G401.6 (cell line): ENCODE measurements at regions not wholly inside any gene's neighbourhood (a gene's known extent, or its start where the extent isn't known, plus 50 kb on each side); places are given as distances from the start of the nearest gene placed in this dataset.

Source experiments
- FAIRE-seq: peaks from 2 replicates; lab custom pipeline; 2012; peaks lifted over from hg19 to GRCh38; lab: Jason Lieb, UNC

DNA sequence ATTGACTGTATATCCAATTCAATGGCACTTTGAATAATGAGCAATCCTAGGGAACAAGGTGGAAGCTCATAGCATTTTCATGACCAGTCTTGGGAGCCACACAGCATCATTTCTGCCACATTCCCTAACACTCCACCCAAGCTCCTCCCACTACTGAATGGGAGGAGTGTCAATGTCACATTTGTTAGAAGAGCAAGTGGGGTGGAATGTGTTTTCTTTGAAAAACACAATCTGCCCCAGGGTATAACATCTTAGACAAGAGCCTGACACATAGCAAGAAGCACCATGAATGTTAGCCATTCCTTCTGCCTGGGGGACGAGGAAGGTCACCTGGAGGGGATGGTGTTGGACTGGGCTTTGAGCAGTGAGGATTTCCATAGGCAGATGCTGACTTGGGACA, 258.3 kb upstream of the PMEPA1 start:
- FAIRE-seq: no peak

DNA sequence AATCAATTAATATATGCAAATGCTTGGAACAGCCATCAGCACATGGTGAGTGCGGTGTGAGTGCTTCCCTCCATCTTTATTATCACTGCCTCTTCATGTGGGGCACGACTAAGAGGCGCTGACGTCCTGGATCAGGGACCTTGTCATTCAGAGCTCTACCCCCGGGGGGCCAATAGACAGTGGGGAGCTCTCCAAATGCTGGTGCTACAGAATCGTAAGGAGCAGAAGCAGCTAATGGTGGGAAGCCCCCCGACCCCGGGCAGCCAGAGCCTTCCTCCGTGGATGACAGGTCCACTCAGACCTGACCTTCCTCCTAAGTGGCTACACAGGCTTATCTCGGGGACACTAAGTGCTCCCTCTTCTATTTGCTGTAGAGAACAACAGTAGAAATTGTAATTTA, 257.5 kb upstream of the PMEPA1 start:
- no peak for FAIRE-seq

GRCh38 chr20:57966620-57967019, 256.8 kb upstream of the PMEPA1 start:
- FAIRE-seq: no peak

GRCh38 chr20:57965441-57965840, 255.6 kb upstream of the PMEPA1 start:
- FAIRE-seq: no peak

- FAIRE-seq: no peak
These were observed 254.4 kb upstream of the PMEPA1 start for GRCh38 chr20:57964011-57964862.

DNA sequence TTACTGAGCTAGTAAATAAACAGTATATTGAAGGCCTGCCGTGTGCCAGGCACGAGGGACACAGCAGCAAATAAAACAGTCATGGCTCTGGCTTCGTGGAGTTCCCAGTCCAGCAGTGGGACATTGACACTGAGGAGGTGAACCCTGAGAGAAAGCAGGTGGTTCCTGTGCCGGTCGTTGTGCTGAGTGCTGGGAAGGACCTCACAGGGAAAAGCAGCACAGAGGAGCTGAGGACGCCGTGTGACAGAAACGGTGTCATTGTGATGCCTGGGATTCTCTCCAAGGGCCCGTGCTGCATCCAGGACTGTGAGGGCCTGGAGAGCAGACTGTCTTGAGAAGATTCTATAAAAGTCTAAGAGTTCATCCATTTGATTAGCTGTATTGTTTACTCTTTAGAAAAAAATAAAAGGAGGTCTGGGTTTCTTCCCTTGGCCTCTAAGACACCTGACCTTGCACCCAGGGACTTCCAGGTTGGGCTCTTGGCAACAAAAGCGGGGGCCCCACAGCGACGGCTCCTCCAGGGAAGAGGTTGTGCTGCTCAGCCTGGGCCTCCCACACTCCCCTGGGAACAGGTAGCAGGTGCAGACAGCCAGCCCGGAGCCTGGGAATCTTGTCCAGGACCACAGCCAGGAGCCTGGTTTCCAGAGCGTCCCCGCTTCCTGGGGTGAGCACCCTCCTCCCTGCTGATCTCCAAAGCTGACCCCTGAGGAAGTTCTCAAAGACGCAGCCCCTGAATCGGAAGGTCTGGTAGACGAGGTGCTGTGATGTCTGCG, 251.2 kb upstream of the PMEPA1 start:
- no peak for FAIRE-seq

GRCh38 chr20:57959589-57959988, 249.8 kb upstream of the PMEPA1 start:
- FAIRE-seq: no peak

DNA sequence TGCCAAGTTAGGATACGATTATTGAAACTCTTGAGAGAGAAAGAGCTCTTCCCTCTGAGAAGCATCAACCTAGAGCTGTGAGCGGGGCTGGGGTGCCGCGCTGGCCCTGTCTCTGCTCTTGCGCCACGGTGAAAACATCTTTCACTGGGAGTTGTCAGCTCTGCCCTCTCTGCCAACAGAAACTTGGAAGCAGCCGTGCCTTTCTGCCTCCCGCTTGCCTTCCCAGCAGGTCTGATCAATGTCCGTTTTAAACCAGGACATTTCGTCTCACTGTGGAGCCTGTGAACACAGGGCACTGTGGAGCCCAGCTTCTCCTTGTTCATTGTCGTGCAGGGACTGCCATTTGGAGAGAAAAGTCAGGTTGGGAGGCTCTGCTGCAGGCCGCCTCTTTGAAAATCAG, 249.2 kb upstream of the PMEPA1 start:
- FAIRE-seq: no peak

- FAIRE-seq: no peak
These were observed 248.2 kb upstream of the PMEPA1 start for GRCh38 chr20:57958050-57958420.

DNA sequence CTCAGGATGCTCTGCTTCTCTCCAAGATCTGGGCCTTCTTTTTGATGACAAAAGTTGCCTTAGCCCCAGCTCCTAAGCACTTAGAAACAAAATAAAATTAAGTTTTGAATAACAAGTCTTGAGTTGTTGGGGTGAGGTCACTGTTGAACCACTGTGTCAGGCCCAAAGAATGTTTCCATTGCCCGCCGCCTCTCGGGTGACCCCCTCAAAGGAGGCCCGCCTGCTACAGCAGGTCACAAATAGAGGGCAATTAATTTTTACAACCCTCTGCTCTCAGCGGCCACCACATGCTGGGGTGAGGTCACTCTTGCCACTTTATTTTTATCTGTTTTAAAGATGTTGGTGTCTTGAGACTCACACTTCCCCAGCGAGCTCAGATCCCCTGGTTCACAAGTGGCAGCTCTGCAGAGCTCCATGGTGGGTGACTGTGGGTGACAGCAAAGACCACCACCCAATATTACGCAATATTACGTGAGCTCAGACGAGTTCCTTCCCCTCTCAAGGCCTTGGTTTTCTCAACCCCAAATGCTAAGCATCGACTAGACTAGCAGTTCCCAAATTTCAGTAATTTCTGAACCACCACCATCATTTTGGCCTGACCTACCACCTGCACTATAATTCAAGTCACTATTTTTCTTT, 247.7 kb upstream of the PMEPA1 start:
- no peak for FAIRE-seq

DNA sequence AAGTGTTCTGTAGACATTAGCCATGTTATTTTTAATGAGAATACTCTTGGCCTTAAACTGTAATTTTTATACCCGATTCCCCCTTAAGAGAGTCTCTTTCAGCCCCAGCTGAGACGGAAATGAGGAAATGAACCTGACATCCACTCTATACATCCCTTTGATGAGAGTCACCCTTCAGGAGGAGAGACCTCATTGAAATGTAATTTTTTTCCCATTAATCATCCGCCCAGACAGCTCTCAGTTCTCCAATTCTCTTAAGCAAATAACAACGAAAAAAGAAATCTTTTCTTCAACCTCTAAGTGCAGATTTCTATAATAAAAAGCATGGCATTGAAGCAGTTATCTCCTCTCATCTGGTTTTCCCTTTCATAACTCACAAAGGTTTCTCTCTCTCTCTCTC, 243.8 kb upstream of the PMEPA1 start:
- FAIRE-seq: no peak

DNA sequence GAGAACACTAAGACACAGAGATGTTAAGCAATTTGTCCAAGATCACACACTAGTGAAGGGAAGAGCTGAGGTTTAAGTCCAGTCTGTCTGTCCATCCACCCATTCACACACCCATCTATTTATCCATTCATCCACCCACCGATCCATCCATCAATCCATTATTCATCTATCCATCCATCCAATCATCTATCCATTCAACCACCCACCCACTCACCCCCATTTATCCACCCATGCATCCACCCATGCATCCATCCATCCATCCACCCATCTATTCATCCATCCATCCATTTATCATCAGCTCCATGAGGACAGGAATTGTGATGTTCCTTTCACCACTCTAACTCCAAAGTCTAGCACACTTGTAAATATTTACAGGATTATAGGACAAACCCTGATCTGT, 242.3 kb upstream of the PMEPA1 start:
- FAIRE-seq: no peak

GRCh38 chr20:57951549-57951948, 241.7 kb upstream of the PMEPA1 start:
- no peak for FAIRE-seq

- no peak for FAIRE-seq
These were observed 241.1 kb upstream of the PMEPA1 start for GRCh38 chr20:57950764-57951485.

DNA sequence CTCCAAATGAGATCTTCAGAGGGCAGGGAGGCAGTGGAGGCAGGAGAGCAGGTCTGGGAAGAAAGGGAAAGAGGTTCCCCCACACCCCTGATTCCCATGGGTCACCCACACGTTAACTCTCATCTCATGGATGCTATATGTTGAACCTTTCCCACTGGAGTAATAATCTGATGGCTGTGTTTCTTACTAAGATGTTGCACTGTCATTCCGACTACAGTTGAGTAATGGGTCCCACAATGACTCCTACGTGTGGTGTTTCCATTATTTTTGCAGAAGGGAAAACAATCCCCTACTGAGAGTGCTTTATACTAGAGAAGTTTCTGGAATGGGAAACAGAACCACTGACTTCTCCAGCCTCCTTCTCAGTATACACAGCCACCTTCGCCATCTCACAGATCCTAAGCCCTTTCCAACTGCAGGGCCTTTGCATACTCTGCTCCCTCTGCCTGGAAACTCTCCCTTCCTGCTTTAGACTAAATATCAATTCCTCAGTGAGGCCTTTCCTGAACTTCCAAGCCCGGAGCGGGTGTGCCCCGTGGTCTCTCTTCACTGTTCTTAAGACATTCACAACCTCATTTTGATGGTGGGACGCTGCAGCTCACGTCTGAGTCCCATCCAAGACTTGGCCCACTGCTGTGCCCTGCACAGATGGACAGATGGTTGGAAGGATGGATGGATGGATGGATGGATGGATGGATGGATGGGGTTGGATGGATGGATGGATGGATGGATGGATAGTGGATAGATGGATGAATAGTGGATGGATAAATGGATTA, 238.6 kb upstream of the PMEPA1 start:
- FAIRE-seq: no peak

DNA sequence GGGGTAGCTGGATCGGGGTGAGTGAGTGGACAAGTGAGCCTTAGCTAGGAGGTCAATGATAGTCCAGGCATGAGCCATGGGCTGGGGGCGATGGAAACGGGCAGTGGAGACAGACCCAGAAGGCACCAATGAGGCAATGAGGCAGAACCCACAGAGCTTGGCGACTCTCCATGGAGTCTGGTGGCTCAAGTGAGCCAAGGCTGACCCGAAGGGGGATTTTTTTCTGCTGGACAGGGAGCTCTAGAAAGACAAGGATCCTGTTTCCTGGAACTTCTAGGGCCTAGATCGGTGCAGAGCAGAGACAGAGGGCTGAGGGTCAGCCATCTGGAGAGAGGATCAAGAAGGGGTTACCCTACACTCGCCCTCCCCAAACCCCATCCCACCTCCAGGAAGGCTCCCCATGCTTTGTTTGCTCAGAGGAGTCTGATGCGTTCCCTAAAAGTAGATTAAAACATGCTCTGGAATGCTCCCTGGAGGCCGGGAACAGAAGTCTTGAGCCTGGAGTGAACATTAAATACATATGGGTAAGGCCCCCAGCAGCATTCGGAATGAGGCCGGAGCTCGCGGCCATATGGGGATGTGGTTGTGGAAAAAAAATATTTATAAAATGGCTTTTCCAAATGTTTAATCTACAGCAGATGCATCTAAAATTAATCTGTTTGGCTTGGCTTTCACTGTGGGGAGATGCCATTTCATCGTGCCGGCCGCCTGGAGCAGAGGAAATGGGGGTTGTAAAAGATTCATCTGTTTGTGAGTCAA, 237.8 kb upstream of the PMEPA1 start:
- no peak for FAIRE-seq

DNA sequence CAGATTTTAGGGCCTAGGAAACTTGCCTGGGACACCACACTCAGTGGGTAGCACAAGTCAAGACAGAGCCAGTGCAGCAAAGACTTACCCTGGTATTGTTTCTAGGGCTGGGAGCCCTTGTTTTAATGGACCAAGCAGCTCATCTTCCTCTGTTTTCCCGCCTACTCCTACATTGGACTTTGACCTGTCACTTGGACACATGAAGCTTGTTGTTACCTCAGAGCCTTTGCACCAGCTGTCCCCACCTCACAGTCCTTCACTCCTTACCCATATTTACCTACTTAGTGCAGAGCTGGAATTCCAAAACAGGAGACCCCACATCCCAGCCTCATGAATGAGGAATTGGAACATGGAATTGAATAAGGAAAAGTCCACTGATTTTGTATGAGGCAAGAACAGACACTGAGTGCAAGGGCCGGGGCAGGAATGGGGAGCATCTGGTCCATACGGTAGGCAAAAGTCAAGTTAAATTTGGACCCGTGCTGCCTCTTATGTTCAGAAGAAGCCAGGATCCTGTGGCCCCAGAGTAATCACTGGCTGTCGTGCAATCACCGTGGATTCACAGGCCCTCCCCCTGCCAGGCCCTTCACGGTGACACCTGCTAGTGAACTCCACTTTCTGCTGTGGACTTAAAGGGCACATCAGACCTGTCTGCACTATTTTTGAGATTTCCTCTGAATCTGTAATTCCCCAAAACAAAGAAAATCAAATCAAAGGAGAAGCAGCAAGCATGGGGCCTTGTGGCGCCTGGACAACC, 236.9 kb upstream of the PMEPA1 start:
- no peak for FAIRE-seq

GRCh38 chr20:57944988-57945387, 235.2 kb upstream of the PMEPA1 start:
- FAIRE-seq: no peak

DNA sequence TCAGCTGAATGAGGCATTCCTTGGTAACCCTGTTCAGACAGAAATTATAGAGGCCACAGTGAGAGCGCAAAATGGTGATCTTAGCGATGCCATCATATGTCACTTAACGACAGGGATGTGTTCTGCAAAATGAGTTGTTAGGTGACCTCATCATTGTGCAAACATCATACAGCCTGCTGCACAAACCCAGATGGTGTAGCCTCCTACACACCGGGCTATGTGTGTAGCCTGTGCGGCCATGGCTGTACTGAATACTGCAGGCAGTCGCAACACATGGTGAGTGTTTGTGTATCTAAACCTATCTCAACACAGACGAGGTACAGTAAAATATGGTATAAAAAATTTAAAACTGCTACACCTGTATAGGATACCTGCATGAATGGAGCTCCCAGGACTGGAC, 234.1 kb upstream of the PMEPA1 start:
- no peak for FAIRE-seq

DNA sequence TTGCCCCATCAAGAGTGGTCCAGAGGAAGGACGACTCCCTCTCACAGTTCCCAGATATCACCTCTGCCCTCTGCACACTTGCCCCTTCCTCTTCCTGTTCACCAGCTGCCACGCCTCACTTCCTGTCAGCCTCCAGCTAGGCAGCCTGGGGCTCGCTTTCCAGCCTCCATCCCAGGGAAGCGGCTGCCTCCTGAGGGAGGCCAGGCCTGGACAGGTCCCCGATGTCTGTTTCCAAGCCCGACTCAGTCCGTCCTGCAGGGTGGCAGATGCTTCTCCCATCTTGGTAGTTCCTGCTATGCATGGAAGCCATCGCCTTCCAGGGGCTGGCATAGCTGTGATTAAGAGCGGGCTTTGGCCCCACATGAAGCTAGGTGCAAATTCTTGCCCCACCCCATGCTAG, 233.5 kb upstream of the PMEPA1 start:
- FAIRE-seq: no peak
